ENCODE measurements at regions not wholly inside any gene's neighbourhood (a gene's known extent, or its start where the extent isn't known, plus 50 kb on each side); places are given as distances from the start of the nearest gene placed in this dataset.

DNA sequence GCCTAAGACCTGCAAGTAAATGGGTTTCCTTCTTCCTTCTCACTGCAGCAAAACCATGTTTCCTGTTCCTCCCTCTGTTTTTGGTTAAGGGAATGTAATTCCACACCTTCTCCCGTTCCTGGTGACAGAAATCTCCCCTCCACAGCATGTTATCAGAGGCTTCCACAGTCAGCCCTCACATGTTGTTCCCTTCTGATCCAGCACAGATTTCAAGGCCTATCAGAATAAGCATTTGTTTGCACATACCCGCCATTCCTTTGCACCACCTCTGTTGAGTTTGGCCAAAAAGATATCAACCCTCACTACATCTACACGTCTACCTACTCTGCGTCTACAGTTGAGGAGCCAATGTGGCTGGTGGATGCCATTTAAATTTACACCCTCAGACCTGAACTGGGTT is 113.9 kb upstream of the GRM7 start:
- TF ChIP-seq POLR2A (IDR thresholded peaks at IDR 0.05) (no peak), EP300 (IDR thresholded peaks at IDR 0.05) (no peak)
- TF ChIP-seq, protein P1, sequence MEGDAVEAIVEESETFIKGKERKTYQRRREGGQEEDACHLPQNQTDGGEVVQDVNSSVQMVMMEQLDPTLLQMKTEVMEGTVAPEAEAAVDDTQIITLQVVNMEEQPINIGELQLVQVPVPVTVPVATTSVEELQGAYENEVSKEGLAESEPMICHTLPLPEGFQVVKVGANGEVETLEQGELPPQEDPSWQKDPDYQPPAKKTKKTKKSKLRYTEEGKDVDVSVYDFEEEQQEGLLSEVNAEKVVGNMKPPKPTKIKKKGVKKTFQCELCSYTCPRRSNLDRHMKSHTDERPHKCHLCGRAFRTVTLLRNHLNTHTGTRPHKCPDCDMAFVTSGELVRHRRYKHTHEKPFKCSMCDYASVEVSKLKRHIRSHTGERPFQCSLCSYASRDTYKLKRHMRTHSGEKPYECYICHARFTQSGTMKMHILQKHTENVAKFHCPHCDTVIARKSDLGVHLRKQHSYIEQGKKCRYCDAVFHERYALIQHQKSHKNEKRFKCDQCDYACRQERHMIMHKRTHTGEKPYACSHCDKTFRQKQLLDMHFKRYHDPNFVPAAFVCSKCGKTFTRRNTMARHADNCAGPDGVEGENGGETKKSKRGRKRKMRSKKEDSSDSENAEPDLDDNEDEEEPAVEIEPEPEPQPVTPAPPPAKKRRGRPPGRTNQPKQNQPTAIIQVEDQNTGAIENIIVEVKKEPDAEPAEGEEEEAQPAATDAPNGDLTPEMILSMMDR (IDR thresholded peaks at IDR 0.05), result no peak
